ENCODE measurements at regions not wholly inside any gene's neighbourhood (a gene's known extent, or its start where the extent isn't known, plus 50 kb on each side); places are given as distances from the start of the nearest gene placed in this dataset.

- Histone ChIP-seq H2BK120ac (replicated peaks; ENCODE audit: low read depth, low read length) (no peak overlapping the region), H2BK12ac (ENCODE audit: low read depth, low read length) (no peak overlapping the region), H4K5ac (ENCODE audit: insufficient read length, low read depth, low read length) (no peak overlapping the region), H3K23me2 (ENCODE audit: low read depth, low read length) (no peaks in the 10 kb centered on the region), H4K20me1 (replicated peaks in 1 of 2; ENCODE audit: control insufficient read depth in 1 of 2, insufficient read depth in 2 of 2, low read length in 2 of 2) (no peaks in the 10 kb centered on the region), H2AFZ (ENCODE audit: low read length) (no peak overlapping the region), H3K9ac (replicated peaks in 1 of 4; ENCODE audit: extremely low read depth in 1 of 4, low read depth in 3 of 4, low read length in 3 of 4) (no peak overlapping the region), H3K36me3 (ENCODE audit: control insufficient read depth in 2 of 4, insufficient read depth in 4 of 4, low read length in 3 of 4) (no peaks in the 10 kb centered on the region), H3K79me1 (ENCODE audit: low read depth, low read length) (no peaks in the 10 kb centered on the region), H4K91ac (replicated peaks; ENCODE audit: insufficient read length, low read length) (no peak overlapping the region), H3K4ac (replicated peaks; ENCODE audit: insufficient read length, low read depth, low read length) (no peak overlapping the region), H2BK5ac (ENCODE audit: low read depth, low read length) (no peak overlapping the region), H3K4me2 (ENCODE audit: insufficient read depth in 1 of 2, low read depth in 2 of 2, low read length in 2 of 2) (no peak overlapping the region), H3K9me3 (ENCODE audit: insufficient read depth in 2 of 2, low read depth in 1 of 2, low read length in 1 of 2) (no peaks in the 10 kb centered on the region), H3K56ac (replicated peaks; ENCODE audit: insufficient read length, low read depth, low read length) (no peak overlapping the region), H3K4me3 (ENCODE audit: extremely low read depth in 1 of 4, insufficient read depth in 2 of 4, low read depth in 3 of 4, low read length in 4 of 4) (no peak overlapping the region), H3K14ac (ENCODE audit: insufficient read length) (no peak overlapping the region), H3K79me2 (ENCODE audit: control insufficient read depth in 1 of 2, insufficient read depth in 2 of 2, low read length in 2 of 2) (no peaks in the 10 kb centered on the region), H2BK20ac (ENCODE audit: low read length) (no peak overlapping the region), H3K23ac (ENCODE audit: insufficient read length) (no peak overlapping the region), H3K27me3 (replicated peaks in 1 of 4; ENCODE audit: control insufficient read depth in 3 of 4, extremely low read depth in 1 of 4, insufficient read depth in 3 of 4, low read length in 3 of 4) (no peaks in the 10 kb centered on the region), H2BK15ac (ENCODE audit: low read length) (no peak overlapping the region), H2AK5ac (ENCODE audit: low read depth, low read length) (no peak overlapping the region), H3K18ac (ENCODE audit: extremely low read depth, low read length) (no peak overlapping the region), H4K8ac (ENCODE audit: extremely low read depth, insufficient read depth, low read length) (no peak overlapping the region), H3K4me1 (replicated peaks in 1 of 4; ENCODE audit: control insufficient read depth in 3 of 4, insufficient read depth in 4 of 4, low read length in 3 of 4) (no peaks in the 10 kb centered on the region), H3K27ac (ENCODE audit: low read depth, low read length) (no peak overlapping the region)
- ChIA-PET CTCF (ENCODE audit: partially characterized antibody) (no interaction called here), POLR2A (ENCODE audit: partially characterized antibody) (no interaction called here)
- DNase-seq (ENCODE audit: low read depth in 1 of 2, low spot score in 2 of 2) (no peak), FAIRE-seq (no peak)
- 90% methylated on average over 5 of the region's 5 CpGs; no CpG with 5 or more reads in 1 of the 2 experiments for WGBS, 2 experiments (ENCODE audit: extremely low coverage in 1 of 2, insufficient coverage in 1 of 2, insufficient read length in 1 of 2, insufficient replicate concordance in 2 of 2, low coverage in 1 of 2, low lambda C conversion rate in 2 of 2, missing lambda C conversion rate in 1 of 2)
- no peak for TF ChIP-seq CHD7 (IDR thresholded peaks at IDR 0.05; ENCODE audit: insufficient replicate concordance, low read length)
Measured at GRCh38 chr10:36592964-36593363, 532.4 kb upstream of the ANKRD30A start.
